ENCODE measurements at regions not wholly inside any gene's neighbourhood (a gene's known extent, or its start where the extent isn't known, plus 50 kb on each side); places are given as distances from the start of the nearest gene placed in this dataset.

GRCh38 chr4:161160718-161161117 is 1003.1 kb downstream of the FSTL5 start:
- no peaks in the 10 kb centered on the region for H3K27me3 ChIP-seq (replicated peaks; ENCODE audit: insufficient read depth)
- H3K4me3 ChIP-seq = no peak overlapping the region
- no peaks in the 10 kb centered on the region for H3K36me3 ChIP-seq
- H3K27ac ChIP-seq = no peak overlapping the region
- WGBS = 58% methylated on average over 3 of the region's 3 CpGs
- H3K9me3 ChIP-seq = no peaks in the 10 kb centered on the region
- DNase-seq (ENCODE audit: low spot score) = no peak
- no peak for TF ChIP-seq CTCF (IDR thresholded peaks at IDR 0.05)
- no peak for TF ChIP-seq POLR2A (IDR thresholded peaks at IDR 0.05)
- TF ChIP-seq POLR2AphosphoS5 (IDR thresholded peaks at IDR 0.05) = no peak
- intact Hi-C loops (cut with DNase I) = no loop called here
- no peaks in the 10 kb centered on the region for H3K4me1 ChIP-seq (replicated peaks)

DNA sequence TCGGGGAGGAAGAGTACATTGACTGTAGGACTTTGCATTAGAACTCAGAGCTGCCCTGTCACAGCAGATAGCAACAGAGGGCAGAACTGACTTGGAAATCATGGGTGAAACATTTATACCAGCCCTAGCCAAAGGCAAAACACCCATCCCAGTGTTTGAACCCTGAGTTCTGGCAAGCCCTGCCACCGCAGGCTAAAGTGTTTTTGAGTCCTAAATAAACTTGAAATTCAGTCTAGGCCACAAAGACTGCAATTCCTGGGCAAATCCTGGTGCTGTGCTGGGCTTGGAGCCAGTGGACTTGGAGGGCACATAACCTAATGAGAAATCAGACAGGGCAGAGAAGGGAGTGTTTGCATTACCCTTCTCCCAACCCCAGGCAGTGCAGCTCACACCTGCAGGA is 1015.7 kb downstream of the FSTL5 start:
- Histone ChIP-seq H3K36me3 (no peaks in the 10 kb centered on the region), H3K27me3 (replicated peaks; ENCODE audit: insufficient read depth) (no peaks in the 10 kb centered on the region), H3K9me3 (no peaks in the 10 kb centered on the region), H3K4me1 (replicated peaks) (no peaks in the 10 kb centered on the region), H3K4me3 (no peak overlapping the region), H3K27ac (no peak overlapping the region)
- TF ChIP-seq POLR2A (IDR thresholded peaks at IDR 0.05) = no peak
- TF ChIP-seq CTCF (IDR thresholded peaks at IDR 0.05) = no peak
- TF ChIP-seq POLR2AphosphoS5 (IDR thresholded peaks at IDR 0.05) = no peak
- intact Hi-C loops (cut with DNase I) = no loop called here
- DNase-seq (ENCODE audit: low spot score) = no peak
- WGBS = 56% methylated on average over 2 of the region's 2 CpGs

DNA sequence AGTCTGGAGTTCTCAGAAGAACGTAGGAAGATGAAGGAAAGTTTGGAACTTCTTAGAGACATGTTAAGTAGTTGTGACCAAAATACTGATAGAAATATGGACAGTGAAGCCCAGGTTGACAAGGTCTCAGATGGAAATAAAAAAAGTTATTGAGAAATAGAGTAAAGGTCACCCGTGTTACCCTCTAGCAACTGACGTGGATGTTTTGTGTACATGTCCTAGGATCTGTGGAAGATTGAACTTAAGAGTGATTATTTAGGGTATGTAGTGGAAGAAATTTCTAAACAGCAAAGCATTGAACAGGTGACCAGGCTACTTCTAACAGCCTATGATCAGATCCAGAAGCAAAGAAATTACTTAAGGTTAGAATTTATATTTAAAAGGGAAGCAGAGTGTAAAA is 1020.4 kb downstream of the FSTL5 start:
- Histone ChIP-seq H3K4me3 (no peak overlapping the region), H3K4me1 (replicated peaks) (no peaks in the 10 kb centered on the region), H3K27me3 (replicated peaks; ENCODE audit: insufficient read depth) (no peaks in the 10 kb centered on the region), H3K36me3 (no peaks in the 10 kb centered on the region), H3K27ac (no peak overlapping the region), H3K9me3 (no peaks in the 10 kb centered on the region)
- TF ChIP-seq CTCF (IDR thresholded peaks at IDR 0.05) (no peak), POLR2AphosphoS5 (IDR thresholded peaks at IDR 0.05) (no peak), POLR2A (IDR thresholded peaks at IDR 0.05) (no peak)
- WGBS = 87% methylated on average over 3 of the region's 3 CpGs
- no peak for DNase-seq (ENCODE audit: low spot score)
- intact Hi-C loops (cut with DNase I) = no loop called here

DNA sequence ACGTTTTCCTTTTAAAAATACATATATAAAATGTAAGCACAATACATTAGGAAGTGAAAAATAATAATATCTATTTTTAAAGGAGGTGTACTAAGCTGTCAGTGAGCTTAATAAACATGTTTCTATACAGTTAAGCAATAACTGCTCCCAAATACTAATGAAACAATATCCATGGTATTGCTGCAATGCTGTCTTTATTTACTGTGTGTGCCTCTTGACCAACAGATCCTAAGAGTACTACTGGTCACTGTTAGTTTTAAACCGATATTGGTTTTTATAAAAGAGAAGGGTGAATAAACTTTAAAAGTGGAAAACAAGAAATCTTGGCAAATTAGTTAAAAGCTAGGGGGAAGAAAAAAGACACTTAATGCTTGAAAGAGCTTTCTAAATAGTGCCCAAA is 1029.0 kb downstream of the FSTL5 start:
- WGBS = 69% methylated on average over 2 of the region's 2 CpGs
- no peak for TF ChIP-seq POLR2A (IDR thresholded peaks at IDR 0.05)
- TF ChIP-seq POLR2AphosphoS5 (IDR thresholded peaks at IDR 0.05) = no peak
- no peak for TF ChIP-seq CTCF (IDR thresholded peaks at IDR 0.05)
- Histone ChIP-seq H3K27me3 (replicated peaks; ENCODE audit: insufficient read depth) (no peaks in the 10 kb centered on the region), H3K9me3 (no peaks in the 10 kb centered on the region), H3K36me3 (no peaks in the 10 kb centered on the region), H3K27ac (no peak overlapping the region), H3K4me3 (no peak overlapping the region), H3K4me1 (replicated peaks) (no peaks in the 10 kb centered on the region)
- DNase-seq (ENCODE audit: low spot score) = no peak
- intact Hi-C loops (cut with DNase I) = no loop called here

- Histone ChIP-seq H3K27me3 (replicated peaks; ENCODE audit: insufficient read depth) (no peaks in the 10 kb centered on the region), H3K9me3 (no peaks in the 10 kb centered on the region), H3K27ac (no peak overlapping the region), H3K36me3 (no peaks in the 10 kb centered on the region), H3K4me3 (no peak overlapping the region), H3K4me1 (replicated peaks) (no peaks in the 10 kb centered on the region)
- no peak for TF ChIP-seq POLR2A (IDR thresholded peaks at IDR 0.05)
- TF ChIP-seq CTCF (IDR thresholded peaks at IDR 0.05) = no peak
- no peak for TF ChIP-seq POLR2AphosphoS5 (IDR thresholded peaks at IDR 0.05)
- WGBS = 64% methylated on average over 4 of the region's 4 CpGs
- intact Hi-C loops (cut with DNase I) = no loop called here
- DNase-seq (ENCODE audit: low spot score) = no peak
These were observed 1030.1 kb downstream of the FSTL5 start for GRCh38 chr4:161133586-161134276.
